ENCODE measurements at regions not wholly inside any gene's neighbourhood (a gene's known extent, or its start where the extent isn't known, plus 50 kb on each side); places are given as distances from the start of the nearest gene placed in this dataset.

DNA sequence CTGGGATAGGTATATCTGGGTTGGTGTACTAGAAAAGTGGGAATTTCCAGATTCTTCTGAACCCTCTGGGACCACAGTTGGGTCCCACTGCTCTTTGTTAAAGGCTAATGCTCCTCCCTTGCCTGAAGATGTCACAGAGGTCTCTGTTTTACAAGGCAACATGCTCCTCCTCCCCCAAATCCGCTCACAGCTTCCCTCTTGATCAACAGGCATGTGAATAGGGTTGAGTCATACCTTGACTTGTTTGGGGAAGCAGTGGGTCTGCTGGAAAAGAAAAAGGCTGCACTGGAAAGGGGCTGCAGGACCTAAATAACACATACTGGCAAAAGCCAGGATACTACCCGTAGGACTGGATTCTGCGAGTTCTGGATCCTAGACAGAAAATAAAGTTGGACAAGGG is 165.4 kb upstream of the TMEM260 start:
- no peak overlapping the region for H3K4me3 Mint-ChIP-seq
- no peaks in the 10 kb centered on the region for H3K9me3 Mint-ChIP-seq
- TF ChIP-seq, protein P1, sequence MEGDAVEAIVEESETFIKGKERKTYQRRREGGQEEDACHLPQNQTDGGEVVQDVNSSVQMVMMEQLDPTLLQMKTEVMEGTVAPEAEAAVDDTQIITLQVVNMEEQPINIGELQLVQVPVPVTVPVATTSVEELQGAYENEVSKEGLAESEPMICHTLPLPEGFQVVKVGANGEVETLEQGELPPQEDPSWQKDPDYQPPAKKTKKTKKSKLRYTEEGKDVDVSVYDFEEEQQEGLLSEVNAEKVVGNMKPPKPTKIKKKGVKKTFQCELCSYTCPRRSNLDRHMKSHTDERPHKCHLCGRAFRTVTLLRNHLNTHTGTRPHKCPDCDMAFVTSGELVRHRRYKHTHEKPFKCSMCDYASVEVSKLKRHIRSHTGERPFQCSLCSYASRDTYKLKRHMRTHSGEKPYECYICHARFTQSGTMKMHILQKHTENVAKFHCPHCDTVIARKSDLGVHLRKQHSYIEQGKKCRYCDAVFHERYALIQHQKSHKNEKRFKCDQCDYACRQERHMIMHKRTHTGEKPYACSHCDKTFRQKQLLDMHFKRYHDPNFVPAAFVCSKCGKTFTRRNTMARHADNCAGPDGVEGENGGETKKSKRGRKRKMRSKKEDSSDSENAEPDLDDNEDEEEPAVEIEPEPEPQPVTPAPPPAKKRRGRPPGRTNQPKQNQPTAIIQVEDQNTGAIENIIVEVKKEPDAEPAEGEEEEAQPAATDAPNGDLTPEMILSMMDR (IDR thresholded peaks at IDR 0.05) = no peak
- Histone ChIP-seq H3K4me3 (ENCODE audit: low read length) (no peak overlapping the region), H3K36me3 (ENCODE audit: control insufficient read depth, insufficient read depth, low read length) (no peaks in the 10 kb centered on the region), H3K27me3 (ENCODE audit: control insufficient read depth, insufficient read depth, low read length) (peaks cover 4% of the 10 kb centered on the region), H3K4me1 (ENCODE audit: control insufficient read depth, insufficient read depth, low read length) (peaks cover 4% of the 10 kb centered on the region), H3K9me3 (ENCODE audit: control insufficient read depth, insufficient read depth, low read length) (no peaks in the 10 kb centered on the region), H3K27ac (ENCODE audit: low read length) (no peak overlapping the region)
- intact Hi-C loops (cut with micrococcal nuclease) = no loop called here
- no peak overlapping the region for H3K27ac Mint-ChIP-seq
- no peaks in the 10 kb centered on the region for H3K36me3 Mint-ChIP-seq
- DNase-seq (no peak), ATAC-seq (no peak)
- peaks cover 24 to 34% of the 10 kb centered on the region in 2 donors for H3K27me3 Mint-ChIP-seq (ENCODE audit: low read depth in 2 of 2)
- 84% methylated on average over 3 of the region's 3 CpGs for WGBS (ENCODE audit: insufficient coverage)
- peaks cover 21 to 25% of the 10 kb centered on the region in 2 donors for H3K4me1 Mint-ChIP-seq

DNA sequence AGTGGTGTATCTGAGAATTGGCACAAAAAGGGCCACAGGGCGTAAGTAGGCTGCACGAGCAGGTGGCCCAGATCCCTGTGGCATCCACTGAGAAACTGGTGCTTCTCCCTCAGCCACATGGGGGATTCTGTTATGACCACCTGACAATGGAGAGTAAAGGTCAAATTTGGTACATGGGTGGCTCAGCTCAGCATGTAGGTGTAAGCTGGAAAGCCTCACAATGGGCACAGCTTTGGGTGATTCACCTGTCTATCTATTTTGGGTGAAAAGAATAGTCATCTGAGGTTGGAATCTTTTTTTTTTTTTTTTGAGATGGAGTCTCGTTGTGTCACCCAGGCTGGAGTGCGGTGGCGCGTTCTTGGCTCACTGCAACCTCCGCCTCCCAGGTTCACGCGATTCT is 163.4 kb upstream of the TMEM260 start:
- peaks cover 4% of the 10 kb centered on the region for H3K4me1 ChIP-seq (ENCODE audit: control insufficient read depth, insufficient read depth, low read length)
- intact Hi-C loops (cut with micrococcal nuclease) = no loop called here
- peaks cover 18 to 35% of the 10 kb centered on the region in 2 donors for H3K27me3 Mint-ChIP-seq (ENCODE audit: low read depth in 2 of 2)
- H3K27ac Mint-ChIP-seq = no peak overlapping the region
- no peak overlapping the region for H3K27ac ChIP-seq (ENCODE audit: low read length)
- 83% methylated on average over 9 of the region's 9 CpGs for WGBS (ENCODE audit: insufficient coverage)
- DNase-seq (no peak), ATAC-seq (no peak)
- TF ChIP-seq, protein P1 (IDR thresholded peaks at IDR 0.05) = no peak
- no peaks in the 10 kb centered on the region for H3K36me3 ChIP-seq (ENCODE audit: control insufficient read depth, insufficient read depth, low read length)
- H3K4me1 Mint-ChIP-seq = peaks cover 21 to 25% of the 10 kb centered on the region in 2 donors
- H3K36me3 Mint-ChIP-seq = no peaks in the 10 kb centered on the region
- H3K9me3 Mint-ChIP-seq = no peaks in the 10 kb centered on the region
- H3K27me3 ChIP-seq (ENCODE audit: control insufficient read depth, insufficient read depth, low read length) = peaks cover 4% of the 10 kb centered on the region
- H3K4me3 ChIP-seq (ENCODE audit: low read length) = no peak overlapping the region
- H3K4me3 Mint-ChIP-seq = no peak overlapping the region
- no peaks in the 10 kb centered on the region for H3K9me3 ChIP-seq (ENCODE audit: control insufficient read depth, insufficient read depth, low read length)

DNA sequence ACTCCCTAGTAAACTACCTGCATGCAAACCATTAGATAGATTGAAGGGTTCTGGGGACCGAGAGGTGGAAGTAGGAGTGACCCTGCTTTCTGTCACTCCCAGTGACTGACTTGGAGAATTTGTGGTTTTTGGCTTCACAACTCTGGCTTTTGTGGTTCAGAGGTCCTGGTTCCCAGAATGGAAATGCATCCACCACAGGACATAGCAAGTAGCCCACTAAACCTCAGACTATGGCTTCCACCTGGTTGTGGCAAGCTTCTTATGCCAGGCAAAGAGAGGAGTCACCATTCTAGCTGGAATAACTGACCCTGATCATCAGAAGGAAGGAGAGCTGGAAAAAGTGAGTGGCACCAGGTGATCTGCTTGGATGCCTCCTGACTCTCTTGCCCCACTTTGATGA is 162.4 kb upstream of the TMEM260 start:
- Mint-ChIP-seq H3K9me3 (no peaks in the 10 kb centered on the region), H3K27ac (no peak overlapping the region), H3K4me3 (no peak overlapping the region), H3K4me1 (peaks cover 19 to 20% of the 10 kb centered on the region in 2 donors), H3K27me3 (ENCODE audit: low read depth in 2 of 2) (peaks cover 14 to 35% of the 10 kb centered on the region in 2 donors), H3K36me3 (no peaks in the 10 kb centered on the region)
- no peaks in the 10 kb centered on the region for H3K27me3 ChIP-seq (ENCODE audit: control insufficient read depth, insufficient read depth, low read length)
- H3K4me1 ChIP-seq (ENCODE audit: control insufficient read depth, insufficient read depth, low read length) = peaks cover 4% of the 10 kb centered on the region
- no peak overlapping the region for H3K27ac ChIP-seq (ENCODE audit: low read length)
- ATAC-seq = no peak
- no peaks in the 10 kb centered on the region for H3K36me3 ChIP-seq (ENCODE audit: control insufficient read depth, insufficient read depth, low read length)
- intact Hi-C loops (cut with micrococcal nuclease) = no loop called here
- TF ChIP-seq, protein P1 (IDR thresholded peaks at IDR 0.05) = no peak
- no peak for DNase-seq
- no peak overlapping the region for H3K4me3 ChIP-seq (ENCODE audit: low read length)
- no peaks in the 10 kb centered on the region for H3K9me3 ChIP-seq (ENCODE audit: control insufficient read depth, insufficient read depth, low read length)
- WGBS (ENCODE audit: insufficient coverage) = 0% methylated on average over 1 of the region's 1 CpG

DNA sequence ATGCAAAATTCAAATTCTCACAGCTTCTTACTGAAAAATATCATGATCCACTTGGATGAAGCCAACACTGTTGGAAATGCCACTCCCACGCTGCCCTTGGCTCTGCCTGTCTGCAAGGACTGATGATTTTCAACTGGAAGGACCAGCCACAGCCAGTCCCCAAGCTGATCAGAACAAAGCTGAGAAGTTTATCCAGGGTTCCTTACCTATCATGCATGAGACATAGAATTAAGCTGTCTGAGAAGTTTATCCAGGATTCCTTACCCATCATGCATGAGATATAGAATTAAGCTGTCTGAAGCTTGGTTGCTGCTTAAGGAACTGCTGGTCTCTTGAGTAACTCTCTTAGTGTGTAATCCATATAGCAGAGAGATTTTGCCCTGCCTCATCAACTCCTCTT is 159.8 kb upstream of the TMEM260 start:
- no peak overlapping the region for H3K27ac ChIP-seq (ENCODE audit: low read length)
- no peak for ATAC-seq
- no peaks in the 10 kb centered on the region for H3K36me3 Mint-ChIP-seq
- H3K27me3 Mint-ChIP-seq (ENCODE audit: low read depth in 2 of 2) = peaks cover 10 to 30% of the 10 kb centered on the region in 2 donors
- H3K9me3 Mint-ChIP-seq = no peaks in the 10 kb centered on the region
- peaks cover 4% of the 10 kb centered on the region for H3K4me1 ChIP-seq (ENCODE audit: control insufficient read depth, insufficient read depth, low read length)
- no peak overlapping the region for H3K27ac Mint-ChIP-seq
- no peaks in the 10 kb centered on the region for H3K36me3 ChIP-seq (ENCODE audit: control insufficient read depth, insufficient read depth, low read length)
- TF ChIP-seq, protein P1 (IDR thresholded peaks at IDR 0.05) = no peak
- DNase-seq = no peak
- no peaks in the 10 kb centered on the region for H3K27me3 ChIP-seq (ENCODE audit: control insufficient read depth, insufficient read depth, low read length)
- WGBS (ENCODE audit: insufficient coverage) = 69% methylated on average over 1 of the region's 1 CpG
- no peak overlapping the region for H3K4me3 Mint-ChIP-seq
- intact Hi-C loops (cut with micrococcal nuclease) = no loop called here
- H3K4me1 Mint-ChIP-seq = peaks cover 9 to 12% of the 10 kb centered on the region in 2 donors
- no peaks in the 10 kb centered on the region for H3K9me3 ChIP-seq (ENCODE audit: control insufficient read depth, insufficient read depth, low read length)
- H3K4me3 ChIP-seq (ENCODE audit: low read length) = no peak overlapping the region

Data from natural killer cell (primary cell).